Endothelial cell of umbilical vein (primary cell): ENCODE measurements at regions not wholly inside any gene's neighbourhood (a gene's known extent, or its start where the extent isn't known, plus 50 kb on each side); places are given as distances from the start of the nearest gene placed in this dataset.

Experiments used
- BruUV-seq: library from RNA; stranded (reverse); fragments of 400-500 nt; replicated peaks from 2 replicates; lab custom pipeline; 2021; lab: Mats Ljungman, UMichigan
- CTCF ChIA-PET: fragments of 300-600, 350-600 bp; sonication (Branson Sonifier 250); formaldehyde crosslinking; loops from one replicate; lab custom pipeline; 2021; ENCODE audit warnings: antibody characterized with exemption, inconsistent platforms; lab: Charles Lee
- POLR2A ChIA-PET: fragments of 300-600, 350-600 bp; sonication (Branson Sonifier 250); formaldehyde crosslinking; loops from one replicate; lab custom pipeline; 2021; ENCODE audit warnings: antibody characterized with exemption, inconsistent platforms; lab: Charles Lee
- DNase-seq: peaks from one replicate; pipeline ENCODE4 v3.0.0-alpha.2; 2011; ENCODE audit warnings: low read depth, low spot score
- FAIRE-seq: peaks from 2 replicates; lab custom pipeline; 2011; peaks lifted over from hg19 to GRCh38; lab: Jason Lieb, UNC
- H2AFZ ChIP-seq: 2 replicates; pipeline ENCODE4 v1.6.0; 2012; ENCODE audit warnings: low read depth, low read length, control low read depth, inconsistent platforms
- H3K27ac ChIP-seq: 2 replicates; pipeline ENCODE4 v1.5.1; 2011; ENCODE audit warnings: low read depth, mild to moderate bottlenecking, control low read depth, low read length, moderate library complexity; ENCODE audit not compliant: insufficient read depth
- H3K27me3 ChIP-seq, 2 experiments: 2 replicates each; pipeline versions ENCODE4 v1.6.0 to v1.6.1; 2011; ENCODE audit warnings: low read length in 2 of 2, mixed read lengths in 1 of 2; ENCODE audit not compliant: control insufficient read depth in 2 of 2, insufficient read depth in 2 of 2
- H3K36me3 ChIP-seq, 2 experiments: 2 replicates in 1 of 2; 3 replicates in 1 of 2; pipeline ENCODE4 v1.5.1; 2011; ENCODE audit warnings: low read length in 2 of 2, mild to moderate bottlenecking in 1 of 2, moderate library complexity in 1 of 2; ENCODE audit not compliant: control insufficient read depth in 2 of 2, insufficient read depth in 2 of 2; ENCODE audit errors: extremely low read depth in 1 of 2
- H3K4me1 ChIP-seq: 3 replicates; pipeline ENCODE4 v1.5.1; 2011; ENCODE audit warnings: mild to moderate bottlenecking, low read length; ENCODE audit not compliant: control insufficient read depth, insufficient read depth; ENCODE audit errors: extremely low read depth
- H3K4me2 ChIP-seq: 2 replicates; pipeline ENCODE4 v1.6.1; 2011; ENCODE audit warnings: low read length, control low read depth, mixed read lengths; ENCODE audit not compliant: insufficient read depth
- H3K4me3 ChIP-seq, 3 experiments: fragments of 200-600 bp in 1 of 3; sonication (generic), shearing (Covaris generic) in 1 of 3; replicated peaks in 1 of 3; 2 replicates each; pipeline ENCODE4 v1.5.1; 2011 to 2016; ENCODE audit warnings: control low read depth in 3 of 3, low read length in 3 of 3, mild to moderate bottlenecking in 2 of 3, inconsistent platforms in 1 of 3, low read depth in 1 of 3, moderate library complexity in 1 of 3; ENCODE audit not compliant: insufficient read depth in 1 of 3
- H3K79me2 ChIP-seq: 2 replicates; pipeline ENCODE4 v1.6.0; 2012; ENCODE audit warnings: low read length, inconsistent platforms; ENCODE audit not compliant: control insufficient read depth, insufficient read depth
- H3K9ac ChIP-seq: replicated peaks from 2 replicates; pipeline ENCODE3; 2011; ENCODE audit warnings: low read length, control low read depth; ENCODE audit not compliant: insufficient read depth; ENCODE audit errors: extremely low read depth
- H3K9me1 ChIP-seq: replicated peaks from 3 replicates; pipeline ENCODE4 v1.6.0; 2011; ENCODE audit warnings: mild to moderate bottlenecking, low read length; ENCODE audit not compliant: control insufficient read depth, insufficient read depth; ENCODE audit errors: extremely low read depth
- H3K9me3 ChIP-seq: replicated peaks from 2 replicates; pipeline ENCODE4 v1.5.1; 2012; ENCODE audit warnings: low read length, inconsistent platforms; ENCODE audit not compliant: control insufficient read depth, insufficient read depth
- H4K20me1 ChIP-seq: replicated peaks from 2 replicates; pipeline ENCODE3; 2011; ENCODE audit warnings: mild to moderate bottlenecking, low read length; ENCODE audit not compliant: control insufficient read depth, insufficient read depth; ENCODE audit errors: extremely low read depth
- EZH2 ChIP-seq: IDR thresholded peaks from 2 replicates; pipeline ENCODE4 v1.6.1; 2012; ENCODE audit warnings: borderline replicate concordance, low read depth, mild to moderate bottlenecking, moderate library complexity, low read length, inconsistent platforms; ENCODE audit not compliant: severe bottlenecking
- FOS ChIP-seq: IDR thresholded peaks from 2 replicates; pipeline ENCODE4 v1.6.1; 2011; ENCODE audit warnings: mild to moderate bottlenecking, low read length, moderate library complexity, borderline replicate concordance; ENCODE audit not compliant: insufficient read depth
- GATA2 ChIP-seq: IDR thresholded peaks from 2 replicates; pipeline ENCODE4 v1.7.0; 2011; ENCODE audit warnings: low read depth, mild to moderate bottlenecking, moderate library complexity, mixed read lengths, low read length; ENCODE audit not compliant: insufficient read length, insufficient read depth
- JUN ChIP-seq: IDR thresholded peaks from 2 replicates; pipeline ENCODE4 v1.6.1; 2011; ENCODE audit warnings: borderline replicate concordance, low read depth; ENCODE audit not compliant: insufficient read length, insufficient read depth
- MYC ChIP-seq: IDR thresholded peaks from one replicate; pipeline ENCODE4 v1.6.1; 2011; ENCODE audit warnings: mild to moderate bottlenecking, low read depth, low read length
- POLR2A ChIP-seq: IDR thresholded peaks from 2 replicates; pipeline ENCODE4 v1.6.1; 2012; ENCODE audit warnings: low read depth, mild to moderate bottlenecking, control low read depth, low read length
- POLR2AphosphoS5 ChIP-seq: IDR thresholded peaks from 2 replicates; pipeline ENCODE4 v1.6.1; 2012; ENCODE audit warnings: low read depth, mild to moderate bottlenecking, control low read depth, low read length, moderate library complexity; ENCODE audit not compliant: insufficient read depth
- dilution Hi-C: fragments of 300-500 bp; cut with MboI; formaldehyde crosslinking; loops from one replicate; pipeline ENCODE4 v1.15.0; 2019; ENCODE audit warnings: low sequenced_read_pairs; ENCODE audit not compliant: extremely low pct_ligation_motif_present
- intact Hi-C: fragments of 100-400 bp; cut with micrococcal nuclease; formaldehyde crosslinking; loops from one replicate; pipeline ENCODE4 v1.10.0; 2022
- TF ChIP-seq, protein P1 (sequence below): IDR thresholded peaks from 2 replicates; pipeline ENCODE4 v1.6.1; 2011; ENCODE audit not compliant: insufficient read depth, insufficient read length
- TF ChIP-seq, protein P2 (sequence below), 2 donors: IDR thresholded peaks; 1 replicate in 1 of 2; 2 replicates in 1 of 2; pipeline ENCODE4 v1.5.1; 2011; ENCODE audit warnings: low read length in 2 of 2, mild to moderate bottlenecking in 2 of 2, moderate library complexity in 2 of 2, control low read depth in 1 of 2, inconsistent platforms in 1 of 2, low read depth in 1 of 2; ENCODE audit not compliant: insufficient read depth in 1 of 2; ENCODE audit errors: extremely low read depth in 1 of 2

DNA sequence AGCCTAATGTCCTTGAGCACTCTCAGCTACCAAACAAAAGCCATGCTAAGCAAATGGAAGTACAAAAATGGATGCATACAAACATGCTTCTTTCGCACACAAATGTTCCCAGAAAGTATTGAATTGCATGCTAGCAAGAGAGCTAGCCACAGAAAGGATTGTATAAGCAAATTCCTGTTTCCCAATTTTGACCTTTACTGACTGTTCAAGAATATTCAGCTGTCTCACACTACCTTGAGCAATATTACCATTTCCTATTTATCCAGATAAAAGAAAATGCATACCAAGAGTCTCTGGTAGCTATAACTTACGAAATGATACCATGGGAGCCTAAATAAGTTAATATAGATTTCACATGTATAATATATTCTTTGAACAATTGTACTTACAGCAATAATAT, 264.6 kb downstream of the TMEM167A start:
- ChIA-PET POLR2A (no interaction called here), CTCF (no interaction called here)
- no peaks in the 10 kb centered on the region for H3K79me2 ChIP-seq
- H3K4me2 ChIP-seq = no peak overlapping the region
- intact Hi-C loops = no loop called here
- DNase-seq = no peak
- no TSS peak for BruUV-seq
- H3K4me3 ChIP-seq = no peak overlapping the region
- H3K9ac ChIP-seq = no peak overlapping the region
- H3K9me1 ChIP-seq = no peaks in the 10 kb centered on the region
- H4K20me1 ChIP-seq = no peaks in the 10 kb centered on the region
- dilution Hi-C loops = no loop called here
- TF ChIP-seq GATA2 (no peak), EZH2 (no peak), POLR2AphosphoS5 (no peak)
- TF ChIP-seq, protein P1, sequence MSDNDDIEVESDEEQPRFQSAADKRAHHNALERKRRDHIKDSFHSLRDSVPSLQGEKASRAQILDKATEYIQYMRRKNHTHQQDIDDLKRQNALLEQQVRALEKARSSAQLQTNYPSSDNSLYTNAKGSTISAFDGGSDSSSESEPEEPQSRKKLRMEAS = no peak
- TF ChIP-seq, protein P2, sequence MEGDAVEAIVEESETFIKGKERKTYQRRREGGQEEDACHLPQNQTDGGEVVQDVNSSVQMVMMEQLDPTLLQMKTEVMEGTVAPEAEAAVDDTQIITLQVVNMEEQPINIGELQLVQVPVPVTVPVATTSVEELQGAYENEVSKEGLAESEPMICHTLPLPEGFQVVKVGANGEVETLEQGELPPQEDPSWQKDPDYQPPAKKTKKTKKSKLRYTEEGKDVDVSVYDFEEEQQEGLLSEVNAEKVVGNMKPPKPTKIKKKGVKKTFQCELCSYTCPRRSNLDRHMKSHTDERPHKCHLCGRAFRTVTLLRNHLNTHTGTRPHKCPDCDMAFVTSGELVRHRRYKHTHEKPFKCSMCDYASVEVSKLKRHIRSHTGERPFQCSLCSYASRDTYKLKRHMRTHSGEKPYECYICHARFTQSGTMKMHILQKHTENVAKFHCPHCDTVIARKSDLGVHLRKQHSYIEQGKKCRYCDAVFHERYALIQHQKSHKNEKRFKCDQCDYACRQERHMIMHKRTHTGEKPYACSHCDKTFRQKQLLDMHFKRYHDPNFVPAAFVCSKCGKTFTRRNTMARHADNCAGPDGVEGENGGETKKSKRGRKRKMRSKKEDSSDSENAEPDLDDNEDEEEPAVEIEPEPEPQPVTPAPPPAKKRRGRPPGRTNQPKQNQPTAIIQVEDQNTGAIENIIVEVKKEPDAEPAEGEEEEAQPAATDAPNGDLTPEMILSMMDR (IDR thresholded peaks at IDR 0.05; ENCODE audit: extremely low read depth in 1 of 2, insufficient read depth in 1 of 2, low read depth in 1 of 2, low read length in 2 of 2) = no peak
- H3K9me3 ChIP-seq = no peaks in the 10 kb centered on the region
- H3K27ac ChIP-seq = no peak overlapping the region
- H3K4me1 ChIP-seq = no peaks in the 10 kb centered on the region
- H3K36me3 ChIP-seq = no peaks in the 10 kb centered on the region
- H2AFZ ChIP-seq = no peak overlapping the region
- no peak for FAIRE-seq
- no peaks in the 10 kb centered on the region for H3K27me3 ChIP-seq

DNA sequence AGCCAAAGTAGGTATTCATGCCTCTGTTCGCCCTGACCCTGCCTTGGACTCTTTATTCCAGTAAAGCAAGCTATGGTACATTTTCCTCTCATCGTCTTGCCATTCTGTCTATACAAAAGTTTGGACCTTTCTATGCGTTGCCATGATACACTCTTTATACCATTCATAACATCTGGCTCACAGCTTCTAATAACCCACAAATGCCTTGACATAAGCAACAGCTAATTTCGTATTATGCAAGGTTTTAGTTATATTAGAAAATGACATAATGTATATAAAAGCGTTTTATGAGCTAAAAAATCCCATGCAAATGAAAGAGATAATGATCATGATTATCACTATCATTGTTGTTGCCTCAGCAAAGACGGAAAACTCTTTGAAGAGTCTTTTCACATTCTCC, 265.7 kb downstream of the TMEM167A start:
- Histone ChIP-seq H3K36me3 (no peaks in the 10 kb centered on the region), H4K20me1 (no peaks in the 10 kb centered on the region), H3K4me3 (no peak overlapping the region), H3K27ac (no peak overlapping the region), H3K27me3 (no peaks in the 10 kb centered on the region), H3K79me2 (no peaks in the 10 kb centered on the region), H3K4me1 (no peaks in the 10 kb centered on the region), H3K9me1 (no peaks in the 10 kb centered on the region), H3K9me3 (no peaks in the 10 kb centered on the region), H2AFZ (no peak overlapping the region), H3K4me2 (no peak overlapping the region), H3K9ac (no peak overlapping the region)
- BruUV-seq = no TSS peak
- ChIA-PET POLR2A (no interaction called here), CTCF (no interaction called here)
- dilution Hi-C loops (no loop called here), intact Hi-C loops (no loop called here)
- no peak for FAIRE-seq
- TF ChIP-seq MYC (no peak), EZH2 (no peak), POLR2AphosphoS5 (no peak), FOS (no peak), GATA2 (no peak), POLR2A (no peak), JUN (no peak)
- TF ChIP-seq, protein P1 = no peak
- TF ChIP-seq, protein P2 (IDR thresholded peaks at IDR 0.05; ENCODE audit: extremely low read depth in 1 of 2, insufficient read depth in 1 of 2, low read depth in 1 of 2, low read length in 2 of 2) = no peak
- DNase-seq = no peak
